HCT116 (cell line): ENCODE measurements at regions not wholly inside any gene's neighbourhood (a gene's known extent, or its start where the extent isn't known, plus 50 kb on each side); places are given as distances from the start of the nearest gene placed in this dataset.

ENCODE experiments used
- ATAC-seq: fragments of 200-7000 bp; cut with Tn5 transposase; 2 replicates; pipeline ENCODE4 v1.9.1; 2020; ENCODE audit warnings: mild to moderate bottlenecking, moderate library complexity
- BruUV-seq: library from RNA; stranded (reverse); fragments of 400-500 nt; replicated peaks from 2 replicates; lab custom pipeline; 2021; lab: Mats Ljungman, UMichigan
- CTCF ChIA-PET: fragments of 300-600 bp; sonication (Branson Sonifier 250); formaldehyde crosslinking; loops from one replicate; lab custom pipeline; 2021; ENCODE audit warnings: antibody characterized with exemption; lab: Charles Lee
- POLR2A ChIA-PET: fragments of 300-600, 350-600 bp; sonication (Branson Sonifier 250); formaldehyde crosslinking; loops from one replicate; lab custom pipeline; 2021; ENCODE audit warnings: antibody characterized with exemption; lab: Charles Lee
- RAD21 ChIA-PET, 2 experiments: fragments of 300-600 bp; sonication (Branson Sonifier 250); formaldehyde crosslinking; loops; one replicate each; lab custom pipeline; 2023; ENCODE audit warnings: low total read pairs in 2 of 2; ENCODE audit not compliant: uncharacterized antibody in 2 of 2, unreplicated experiment in 2 of 2, low non-redundant PET in 1 of 2; lab: Charles Lee
- DNase-seq: peaks from one replicate; pipeline ENCODE4 v3.0.0-alpha.2; 2010; ENCODE audit warnings: low read depth, low spot score
- H2AFZ ChIP-seq: fragments of 200-600 bp; shearing (Covaris generic), sonication (generic); 2 replicates; pipeline ENCODE4 v1.6.1; 2017; ENCODE audit warnings: low read depth, mixed run types, mixed read lengths, antibody characterized with exemption, low read length; ENCODE audit not compliant: poor library complexity, severe bottlenecking
- H3K27ac ChIP-seq: 2 replicates; pipeline ENCODE4 v1.5.1; 2012; ENCODE audit warnings: low read depth, low read length
- H3K27me3 ChIP-seq: fragments of 200-600 bp; sonication (generic); 2 replicates; pipeline ENCODE4 v1.6.1; 2016; ENCODE audit warnings: mixed run types, low read length, mixed read lengths; ENCODE audit not compliant: insufficient read depth
- H3K36me3 ChIP-seq, 2 experiments: fragments of 200-500 bp in 1 of 2; fragments of 200-600 bp in 1 of 2; sonication (Bioruptor generic) in 1 of 2; sonication (generic) in 1 of 2; 2 replicates each; pipeline versions ENCODE4 v1.5.1 to v1.6.1; 2014 to 2016; ENCODE audit warnings: low read length in 2 of 2, inconsistent platforms in 1 of 2, mixed read lengths in 1 of 2, mixed run types in 1 of 2; ENCODE audit not compliant: insufficient read depth in 2 of 2, control insufficient read depth in 1 of 2
- H3K4me1 ChIP-seq, 2 experiments: fragments of 200-600 bp in 1 of 2; sonication (generic) in 1 of 2; 2 replicates each; pipeline versions ENCODE4 v1.5.1 to v1.6.1; 2012 to 2017; ENCODE audit warnings: low read length in 2 of 2, inconsistent platforms in 1 of 2, mild to moderate bottlenecking in 1 of 2, mixed read lengths in 1 of 2, mixed run types in 1 of 2, moderate library complexity in 1 of 2; ENCODE audit not compliant: insufficient read depth in 2 of 2, control insufficient read depth in 1 of 2
- H3K4me2 ChIP-seq: fragments of 200-600 bp; sonication (generic); 2 replicates; pipeline ENCODE4 v1.6.1; 2017; ENCODE audit warnings: mixed run types, low read length, mixed read lengths
- H3K4me3 ChIP-seq, 2 experiments: fragments of 200-600 bp in 1 of 2; sonication (generic) in 1 of 2; replicated peaks in 1 of 2; 2 replicates each; pipeline ENCODE4 v1.5.1; 2011 to 2016; ENCODE audit warnings: low read length in 2 of 2, control low read depth in 1 of 2, low read depth in 1 of 2, mild to moderate bottlenecking in 1 of 2, mixed read lengths in 1 of 2, mixed run types in 1 of 2
- H3K79me2 ChIP-seq: fragments of 200-600 bp; sonication (generic); 2 replicates; pipeline ENCODE4 v1.6.1; 2017; ENCODE audit warnings: mild to moderate bottlenecking, mixed run types, low read length, moderate library complexity, mixed read lengths; ENCODE audit not compliant: insufficient read depth
- H3K9ac ChIP-seq: fragments of 200-600 bp; sonication (generic); 2 replicates; pipeline ENCODE4 v1.6.1; 2016; ENCODE audit warnings: low read length, mixed read lengths
- H3K9me2 ChIP-seq: fragments of 200-600 bp; sonication (generic), shearing (Covaris generic); 2 replicates; pipeline ENCODE4 v1.6.1; 2017; ENCODE audit warnings: mixed run types, mild to moderate bottlenecking, moderate library complexity; ENCODE audit not compliant: insufficient read depth
- H3K9me3 ChIP-seq, 2 experiments: fragments of 200-500 bp in 1 of 2; fragments of 200-600 bp in 1 of 2; sonication (Bioruptor generic) in 1 of 2; sonication (generic) in 1 of 2; 2 replicates each; pipeline ENCODE4 v1.6.1; 2014 to 2017; ENCODE audit warnings: low read length in 2 of 2, mixed read lengths in 2 of 2, inconsistent platforms in 1 of 2, low read depth in 1 of 2, mild to moderate bottlenecking in 1 of 2, mixed run types in 1 of 2, moderate library complexity in 1 of 2; ENCODE audit not compliant: control insufficient read depth in 1 of 2, insufficient read depth in 1 of 2
- H4K20me1 ChIP-seq: fragments of 200-600 bp; sonication (generic), shearing (Covaris generic); 2 replicates; pipeline ENCODE4 v1.6.1; 2017; ENCODE audit warnings: mixed run types, mild to moderate bottlenecking, moderate library complexity; ENCODE audit not compliant: insufficient read depth
- CBX3 ChIP-seq: IDR thresholded peaks from 2 replicates; pipeline ENCODE4 v1.6.1; 2012; ENCODE audit warnings: low read depth
- CEBPB ChIP-seq: IDR thresholded peaks from 2 replicates; pipeline ENCODE4 v1.6.1; 2012; ENCODE audit warnings: low read depth
- EGR1 ChIP-seq: IDR thresholded peaks from 2 replicates; pipeline ENCODE4 v1.6.1; 2012; ENCODE audit warnings: low read depth
- ELF1 ChIP-seq: IDR thresholded peaks from 2 replicates; pipeline ENCODE4 v1.6.1; 2012; ENCODE audit warnings: low read depth, borderline replicate concordance
- EZH2 ChIP-seq: fragments of 200-600 bp; sonication (generic); IDR thresholded peaks from 2 replicates; pipeline ENCODE4 v1.6.1; 2017; ENCODE audit warnings: antibody characterized with exemption, mixed run types
- EZH2phosphoT487 ChIP-seq: fragments of 200-600 bp; IDR thresholded peaks from 2 replicates; pipeline ENCODE4 v1.6.1; 2018; ENCODE audit warnings: antibody characterized with exemption, borderline replicate concordance
- FOSL1 ChIP-seq: IDR thresholded peaks from 2 replicates; pipeline ENCODE4 v1.6.1; 2012; ENCODE audit warnings: low read depth
- JUND ChIP-seq: IDR thresholded peaks from 2 replicates; pipeline ENCODE4 v1.6.1; 2012
- RAD21 ChIP-seq: IDR thresholded peaks from 2 replicates; pipeline ENCODE4 v1.6.1; 2012; ENCODE audit warnings: low read depth, mild to moderate bottlenecking
- SIN3A ChIP-seq: IDR thresholded peaks from 2 replicates; pipeline ENCODE4 v1.6.1; 2012; ENCODE audit warnings: low read depth
- SP1 ChIP-seq: IDR thresholded peaks from 2 replicates; pipeline ENCODE4 v1.6.1; 2012; ENCODE audit warnings: low read depth
- YY1 ChIP-seq: IDR thresholded peaks from 2 replicates; pipeline ENCODE4 v1.6.1; 2011; ENCODE audit warnings: low read length, low read depth, moderate library complexity, mild to moderate bottlenecking; ENCODE audit not compliant: insufficient replicate concordance; ENCODE audit errors: extremely low read depth
- ZFX ChIP-seq: fragments of 450-650 bp; IDR thresholded peaks from 2 replicates; pipeline ENCODE4 v1.6.1; 2017
- ZNF274 ChIP-seq: fragments of 200-500 bp; sonication (Bioruptor generic); IDR thresholded peaks from 2 replicates; pipeline ENCODE4 v1.6.1; 2014; ENCODE audit warnings: mild to moderate bottlenecking, low read depth, low read length, inconsistent platforms
- intact Hi-C: fragments of 100-400 bp; cut with micrococcal nuclease; formaldehyde crosslinking; loops from 2 replicates; pipeline ENCODE4 v1.10.0; 2022
- TF ChIP-seq, protein P1 (sequence below): IDR thresholded peaks from 2 replicates; pipeline ENCODE4 v1.6.1; 2012; ENCODE audit warnings: low read depth
- TF ChIP-seq, protein P2 (sequence below), 3 experiments: fragments of 200-600 bp in 1 of 3; sonication (generic) in 1 of 3; IDR thresholded peaks in 2 of 3; conservative IDR thresholded peaks in 1 of 3; 2 replicates each; pipeline ENCODE4 v1.5.1; 2012 to 2017; ENCODE audit warnings: low read depth in 2 of 3, low read length in 2 of 3, antibody characterized with exemption in 1 of 3, borderline replicate concordance in 1 of 3, control low read depth in 1 of 3, mild to moderate bottlenecking in 1 of 3, mixed read lengths in 1 of 3, mixed run types in 1 of 3, moderate library complexity in 1 of 3; ENCODE audit not compliant: insufficient read depth in 1 of 3
- TF ChIP-seq, protein P3 (sequence below): IDR thresholded peaks from 2 replicates; pipeline ENCODE4 v1.6.1; 2012
- TF ChIP-seq, protein P4 (sequence below): IDR thresholded peaks from 2 replicates; pipeline ENCODE4 v1.6.1; 2012

DNA sequence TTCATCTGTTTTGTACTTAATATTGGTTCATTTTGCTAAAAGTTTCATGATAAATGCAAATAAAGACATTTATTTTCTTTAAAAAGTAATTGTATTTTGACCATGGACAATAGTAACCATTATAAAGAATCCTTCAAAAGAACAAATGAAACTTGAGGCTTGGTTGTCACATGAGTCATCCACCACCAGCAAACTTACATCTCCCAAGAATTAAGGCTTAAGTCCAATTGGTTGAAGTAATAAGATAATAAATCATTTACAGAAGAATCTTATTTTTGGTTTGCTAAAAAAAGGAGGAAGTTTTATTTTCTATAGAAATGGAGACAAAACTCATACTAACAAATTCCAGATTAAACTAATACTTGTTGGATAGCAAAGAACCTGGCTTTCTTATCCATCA lies 84.8 kb upstream of the KITLG start:
- intact Hi-C loops, result no loop called here

More for the DNA sequence above, 84.8 kb upstream of the KITLG start:
- TF ChIP-seq FOSL1 (no peak), SP1 (no peak), EGR1 (no peak), CBX3 (no peak), ZFX (no peak), SIN3A (no peak), EZH2 (no peak), ELF1 (no peak), JUND (no peak), RAD21 (no peak), YY1 (no peak), ZNF274 (no peak), EZH2phosphoT487 (no peak), CEBPB (no peak)
- TF ChIP-seq, protein P1, sequence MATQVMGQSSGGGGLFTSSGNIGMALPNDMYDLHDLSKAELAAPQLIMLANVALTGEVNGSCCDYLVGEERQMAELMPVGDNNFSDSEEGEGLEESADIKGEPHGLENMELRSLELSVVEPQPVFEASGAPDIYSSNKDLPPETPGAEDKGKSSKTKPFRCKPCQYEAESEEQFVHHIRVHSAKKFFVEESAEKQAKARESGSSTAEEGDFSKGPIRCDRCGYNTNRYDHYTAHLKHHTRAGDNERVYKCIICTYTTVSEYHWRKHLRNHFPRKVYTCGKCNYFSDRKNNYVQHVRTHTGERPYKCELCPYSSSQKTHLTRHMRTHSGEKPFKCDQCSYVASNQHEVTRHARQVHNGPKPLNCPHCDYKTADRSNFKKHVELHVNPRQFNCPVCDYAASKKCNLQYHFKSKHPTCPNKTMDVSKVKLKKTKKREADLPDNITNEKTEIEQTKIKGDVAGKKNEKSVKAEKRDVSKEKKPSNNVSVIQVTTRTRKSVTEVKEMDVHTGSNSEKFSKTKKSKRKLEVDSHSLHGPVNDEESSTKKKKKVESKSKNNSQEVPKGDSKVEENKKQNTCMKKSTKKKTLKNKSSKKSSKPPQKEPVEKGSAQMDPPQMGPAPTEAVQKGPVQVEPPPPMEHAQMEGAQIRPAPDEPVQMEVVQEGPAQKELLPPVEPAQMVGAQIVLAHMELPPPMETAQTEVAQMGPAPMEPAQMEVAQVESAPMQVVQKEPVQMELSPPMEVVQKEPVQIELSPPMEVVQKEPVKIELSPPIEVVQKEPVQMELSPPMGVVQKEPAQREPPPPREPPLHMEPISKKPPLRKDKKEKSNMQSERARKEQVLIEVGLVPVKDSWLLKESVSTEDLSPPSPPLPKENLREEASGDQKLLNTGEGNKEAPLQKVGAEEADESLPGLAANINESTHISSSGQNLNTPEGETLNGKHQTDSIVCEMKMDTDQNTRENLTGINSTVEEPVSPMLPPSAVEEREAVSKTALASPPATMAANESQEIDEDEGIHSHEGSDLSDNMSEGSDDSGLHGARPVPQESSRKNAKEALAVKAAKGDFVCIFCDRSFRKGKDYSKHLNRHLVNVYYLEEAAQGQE, result no peak
- TF ChIP-seq, protein P2, sequence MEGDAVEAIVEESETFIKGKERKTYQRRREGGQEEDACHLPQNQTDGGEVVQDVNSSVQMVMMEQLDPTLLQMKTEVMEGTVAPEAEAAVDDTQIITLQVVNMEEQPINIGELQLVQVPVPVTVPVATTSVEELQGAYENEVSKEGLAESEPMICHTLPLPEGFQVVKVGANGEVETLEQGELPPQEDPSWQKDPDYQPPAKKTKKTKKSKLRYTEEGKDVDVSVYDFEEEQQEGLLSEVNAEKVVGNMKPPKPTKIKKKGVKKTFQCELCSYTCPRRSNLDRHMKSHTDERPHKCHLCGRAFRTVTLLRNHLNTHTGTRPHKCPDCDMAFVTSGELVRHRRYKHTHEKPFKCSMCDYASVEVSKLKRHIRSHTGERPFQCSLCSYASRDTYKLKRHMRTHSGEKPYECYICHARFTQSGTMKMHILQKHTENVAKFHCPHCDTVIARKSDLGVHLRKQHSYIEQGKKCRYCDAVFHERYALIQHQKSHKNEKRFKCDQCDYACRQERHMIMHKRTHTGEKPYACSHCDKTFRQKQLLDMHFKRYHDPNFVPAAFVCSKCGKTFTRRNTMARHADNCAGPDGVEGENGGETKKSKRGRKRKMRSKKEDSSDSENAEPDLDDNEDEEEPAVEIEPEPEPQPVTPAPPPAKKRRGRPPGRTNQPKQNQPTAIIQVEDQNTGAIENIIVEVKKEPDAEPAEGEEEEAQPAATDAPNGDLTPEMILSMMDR (IDR thresholded peaks at IDR 0.05 in 2 of 3, conservative IDR thresholded peaks at IDR 0.05 in 1 of 3; ENCODE audit: borderline replicate concordance in 1 of 3, insufficient read depth in 1 of 3, low read depth in 2 of 3, low read length in 2 of 3), result no peak
- TF ChIP-seq, protein P3, sequence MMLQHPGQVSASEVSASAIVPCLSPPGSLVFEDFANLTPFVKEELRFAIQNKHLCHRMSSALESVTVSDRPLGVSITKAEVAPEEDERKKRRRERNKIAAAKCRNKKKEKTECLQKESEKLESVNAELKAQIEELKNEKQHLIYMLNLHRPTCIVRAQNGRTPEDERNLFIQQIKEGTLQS, result no peak
- TF ChIP-seq, protein P4, sequence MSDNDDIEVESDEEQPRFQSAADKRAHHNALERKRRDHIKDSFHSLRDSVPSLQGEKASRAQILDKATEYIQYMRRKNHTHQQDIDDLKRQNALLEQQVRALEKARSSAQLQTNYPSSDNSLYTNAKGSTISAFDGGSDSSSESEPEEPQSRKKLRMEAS, result no peak
- H3K27me3 ChIP-seq, result no peaks in the 10 kb centered on the region
- BruUV-seq, result no TSS peak
- H3K9me2 ChIP-seq, result no peaks in the 10 kb centered on the region
- ChIA-PET CTCF (no interaction called here), RAD21 (no interaction called here), POLR2A (no interaction called here)
- H3K4me1 ChIP-seq, result no peaks in the 10 kb centered on the region
- ATAC-seq (no peak), DNase-seq (no peak)
- no peak overlapping the region for H3K27ac ChIP-seq
- H2AFZ ChIP-seq, result no peak overlapping the region
- no peaks in the 10 kb centered on the region for H4K20me1 ChIP-seq
- H3K9me3 ChIP-seq, result no peaks in the 10 kb centered on the region; a peak in 1 of 4 replicates
- H3K79me2 ChIP-seq, result no peaks in the 10 kb centered on the region
- no peak overlapping the region for H3K4me3 ChIP-seq
- no peaks in the 10 kb centered on the region for H3K36me3 ChIP-seq
- H3K9ac ChIP-seq, result no peak overlapping the region
- H3K4me2 ChIP-seq, result no peak overlapping the region
